ENCODE measurements at regions not wholly inside any gene's neighbourhood (a gene's known extent, or its start where the extent isn't known, plus 50 kb on each side); places are given as distances from the start of the nearest gene placed in this dataset.
"Not testable (repeated sequence)": the region's sequence is repeated elsewhere in the genome, so short reads cannot be mapped to it uniquely, and the experiment has no call there.

GRCh38 chr5:3186156-3186555, 409.5 kb upstream of the IRX1 start:
- DNase-seq: no peak

- DNase-seq: no peak
Measured at GRCh38 chr5:3185488-3185887, 410.1 kb upstream of the IRX1 start.

- no peak for DNase-seq
Measured at GRCh38 chr5:3182133-3182876, 413.3 kb upstream of the IRX1 start.

GRCh38 chr5:3181671-3182070, 414.0 kb upstream of the IRX1 start:
- no peak for DNase-seq

GRCh38 chr5:3180636-3181035, 415.0 kb upstream of the IRX1 start:
- DNase-seq: no peak

GRCh38 chr5:3179220-3179619, 416.4 kb upstream of the IRX1 start:
- DNase-seq: no peak

GRCh38 chr5:3177338-3177737, 418.3 kb upstream of the IRX1 start:
- DNase-seq: no peak

GRCh38 chr5:3175416-3175815, 420.2 kb upstream of the IRX1 start:
- no peak for DNase-seq

GRCh38 chr5:3167473-3167872, 416.0 kb upstream of the IRX2 start:
- no peak for DNase-seq

GRCh38 chr5:3163626-3164025, 412.1 kb upstream of the IRX2 start:
- no peak for DNase-seq

GRCh38 chr5:3161672-3162071, 410.2 kb upstream of the IRX2 start:
- peak; percentile 35 for DNase-seq

GRCh38 chr5:3157214-3157613, 405.7 kb upstream of the IRX2 start:
- no peak for DNase-seq

- DNase-seq: no peak
Measured at GRCh38 chr5:3155717-3156116, 404.2 kb upstream of the IRX2 start.

- DNase-seq: no peak
Measured at GRCh38 chr5:3155046-3155445, 403.6 kb upstream of the IRX2 start.

GRCh38 chr5:3153906-3154305, 402.4 kb upstream of the IRX2 start:
- DNase-seq: no peak

- no peak for DNase-seq
Measured at GRCh38 chr5:3153226-3153858, 401.9 kb upstream of the IRX2 start.

GRCh38 chr5:3149899-3150298, 398.4 kb upstream of the IRX2 start:
- no peak for DNase-seq

GRCh38 chr5:3147405-3147804, 395.9 kb upstream of the IRX2 start:
- not testable (repeated sequence) for DNase-seq

GRCh38 chr5:3145641-3146040, 394.2 kb upstream of the IRX2 start:
- no peak for DNase-seq

GRCh38 chr5:3143382-3143781, 391.9 kb upstream of the IRX2 start:
- no peak for DNase-seq

GRCh38 chr5:3142261-3143027, 391.0 kb upstream of the IRX2 start:
- no peak for DNase-seq

GRCh38 chr5:3140117-3140516, 388.6 kb upstream of the IRX2 start:
- DNase-seq: no peak

- DNase-seq: no peak
Measured at GRCh38 chr5:3139499-3139931, 388.0 kb upstream of the IRX2 start.

- peak; percentile 46 for DNase-seq
Measured at GRCh38 chr5:3131161-3131560, 379.7 kb upstream of the IRX2 start.
